GM12872 (cell line): ENCODE measurements at regions not wholly inside any gene's neighbourhood (a gene's known extent, or its start where the extent isn't known, plus 50 kb on each side); places are given as distances from the start of the nearest gene placed in this dataset.

Source experiments
- TF ChIP-seq, protein P1 (sequence below): IDR thresholded peaks from 3 replicates; pipeline ENCODE4 v1.5.1; 2011; ENCODE audit warnings: low read depth, mild to moderate bottlenecking, low read length, moderate library complexity; ENCODE audit not compliant: insufficient read depth

DNA sequence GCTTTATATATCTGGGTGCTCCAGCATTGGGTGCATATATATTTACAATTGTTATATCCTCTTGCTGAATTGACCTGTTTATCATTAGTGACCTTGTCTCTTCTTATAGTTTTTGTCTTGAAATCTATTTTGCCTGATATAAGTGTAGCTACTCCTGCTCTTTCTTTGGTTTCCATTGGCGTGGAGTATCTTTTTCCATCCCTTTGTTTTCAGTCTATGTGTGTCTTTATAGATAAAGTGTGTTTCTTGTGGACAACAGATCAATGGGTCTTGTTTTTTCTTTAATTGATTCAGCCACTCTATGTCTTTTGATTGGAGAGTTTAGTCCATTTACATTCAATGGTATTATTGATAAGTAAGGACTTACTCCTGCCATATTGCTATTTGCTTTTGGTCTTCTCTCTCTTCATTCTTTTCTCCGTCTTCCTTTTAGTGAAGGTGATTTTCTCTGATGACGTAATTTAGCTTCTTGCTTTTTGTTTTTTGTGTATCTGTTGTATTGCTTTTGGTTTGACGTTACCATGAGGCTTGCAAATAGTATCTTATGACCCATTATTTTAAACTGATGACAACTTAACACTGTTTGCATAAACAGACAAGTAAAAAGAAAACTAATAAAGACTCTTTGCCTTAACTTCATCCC, 347.6 kb downstream of the TMEM121 start:
- TF ChIP-seq, protein P1, sequence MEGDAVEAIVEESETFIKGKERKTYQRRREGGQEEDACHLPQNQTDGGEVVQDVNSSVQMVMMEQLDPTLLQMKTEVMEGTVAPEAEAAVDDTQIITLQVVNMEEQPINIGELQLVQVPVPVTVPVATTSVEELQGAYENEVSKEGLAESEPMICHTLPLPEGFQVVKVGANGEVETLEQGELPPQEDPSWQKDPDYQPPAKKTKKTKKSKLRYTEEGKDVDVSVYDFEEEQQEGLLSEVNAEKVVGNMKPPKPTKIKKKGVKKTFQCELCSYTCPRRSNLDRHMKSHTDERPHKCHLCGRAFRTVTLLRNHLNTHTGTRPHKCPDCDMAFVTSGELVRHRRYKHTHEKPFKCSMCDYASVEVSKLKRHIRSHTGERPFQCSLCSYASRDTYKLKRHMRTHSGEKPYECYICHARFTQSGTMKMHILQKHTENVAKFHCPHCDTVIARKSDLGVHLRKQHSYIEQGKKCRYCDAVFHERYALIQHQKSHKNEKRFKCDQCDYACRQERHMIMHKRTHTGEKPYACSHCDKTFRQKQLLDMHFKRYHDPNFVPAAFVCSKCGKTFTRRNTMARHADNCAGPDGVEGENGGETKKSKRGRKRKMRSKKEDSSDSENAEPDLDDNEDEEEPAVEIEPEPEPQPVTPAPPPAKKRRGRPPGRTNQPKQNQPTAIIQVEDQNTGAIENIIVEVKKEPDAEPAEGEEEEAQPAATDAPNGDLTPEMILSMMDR: no peak

DNA sequence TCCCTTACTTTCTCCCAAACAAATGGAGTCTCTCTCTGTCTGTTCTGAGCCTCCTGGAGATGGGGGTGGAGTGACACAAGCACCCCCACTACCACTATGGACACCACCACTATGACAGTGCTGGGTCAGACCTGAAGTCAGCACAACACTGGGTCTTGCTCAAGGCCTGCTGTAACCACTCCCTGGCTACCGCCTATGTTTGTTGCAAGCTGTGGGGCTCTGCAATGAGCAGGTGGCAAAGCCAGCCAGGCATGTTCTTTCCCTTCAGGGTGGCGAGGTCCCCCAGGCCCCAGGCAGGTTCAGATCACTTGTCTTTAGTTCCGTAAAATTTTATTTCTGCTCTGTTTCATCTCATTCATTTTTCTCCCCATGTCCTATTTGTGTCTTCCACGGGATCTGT, 349.8 kb downstream of the TMEM121 start:
- TF ChIP-seq, protein P1: no peak

DNA sequence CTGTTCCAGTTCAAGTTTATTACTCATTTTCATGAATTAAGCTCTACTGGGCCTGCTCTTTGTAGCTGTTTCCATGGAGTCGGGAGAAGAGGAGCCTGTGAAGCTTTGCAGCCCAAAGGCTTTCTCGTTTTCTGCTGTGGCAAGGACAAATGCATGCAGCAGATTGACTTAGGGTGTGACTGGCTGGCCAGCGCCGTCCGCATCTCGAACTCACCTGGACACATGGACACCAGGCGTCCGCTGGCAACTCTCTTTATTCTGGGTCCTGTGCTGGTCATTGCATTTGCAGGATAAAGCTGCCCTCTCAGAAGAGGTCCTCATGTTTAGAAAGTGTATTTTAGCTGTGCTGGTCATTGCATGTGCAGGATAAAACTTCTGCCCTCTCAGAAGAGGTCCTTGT, 350.4 kb downstream of the TMEM121 start:
- TF ChIP-seq, protein P1: no peak

DNA sequence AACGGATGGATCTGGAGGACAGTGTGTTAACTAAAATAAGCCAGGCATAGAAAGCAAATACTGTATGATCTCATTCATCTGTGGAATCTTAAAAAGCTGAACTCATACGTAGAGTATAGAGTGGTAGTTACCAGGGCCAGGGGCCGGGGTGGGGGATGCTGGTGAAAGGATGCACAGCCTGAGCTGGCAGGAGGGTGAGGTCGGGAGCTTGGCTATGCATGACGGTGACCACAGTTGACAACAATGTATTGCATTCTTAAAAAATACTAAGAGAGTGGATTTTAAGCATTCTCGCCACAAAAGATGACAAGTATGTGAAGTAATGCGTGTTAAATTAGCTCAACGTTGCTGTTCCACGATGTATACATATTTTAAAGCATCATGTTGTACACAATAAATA, 351.3 kb downstream of the TMEM121 start:
- TF ChIP-seq, protein P1: no peak

DNA sequence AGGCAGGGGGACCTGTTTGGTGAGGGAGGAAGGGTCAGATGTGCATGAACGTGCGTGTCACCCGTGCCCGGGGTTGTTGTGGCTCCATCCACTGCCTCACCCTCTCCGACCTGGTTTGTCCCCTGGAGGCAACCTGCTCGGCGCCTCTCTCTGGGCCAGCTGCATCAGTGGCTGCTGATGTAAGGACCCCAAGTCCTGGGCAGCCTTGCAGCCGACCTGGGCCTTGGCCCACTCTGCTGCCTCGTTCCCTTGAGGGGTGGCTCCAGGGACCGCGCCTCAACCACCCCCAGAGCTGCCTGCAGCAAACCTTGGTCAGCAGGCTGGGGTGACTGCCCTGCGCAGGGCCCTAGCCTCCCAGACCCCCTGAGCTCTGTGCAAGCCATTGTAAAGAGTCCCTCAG, 351.7 kb downstream of the TMEM121 start:
- TF ChIP-seq, protein P1: no peak

DNA sequence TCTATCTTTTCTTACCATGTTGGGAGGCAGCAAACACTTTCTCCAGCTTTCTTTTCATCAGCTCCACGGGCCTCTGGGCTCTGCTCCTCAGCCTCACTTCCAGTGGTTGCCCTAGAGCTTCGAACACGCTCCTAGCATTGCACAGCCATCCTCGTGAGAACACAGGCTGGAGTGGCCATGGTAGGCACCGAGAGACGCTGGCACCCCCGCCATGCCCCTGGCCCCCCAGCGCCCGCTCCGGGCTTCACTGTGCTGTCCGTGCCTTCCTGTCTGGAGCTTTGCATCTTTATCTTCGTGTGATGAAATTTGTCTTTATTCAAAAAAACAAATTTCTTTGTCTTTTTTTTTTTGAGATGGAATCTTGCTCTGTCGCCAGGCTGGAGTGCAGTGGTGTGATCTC, 352.2 kb downstream of the TMEM121 start:
- TF ChIP-seq, protein P1: no peak

DNA sequence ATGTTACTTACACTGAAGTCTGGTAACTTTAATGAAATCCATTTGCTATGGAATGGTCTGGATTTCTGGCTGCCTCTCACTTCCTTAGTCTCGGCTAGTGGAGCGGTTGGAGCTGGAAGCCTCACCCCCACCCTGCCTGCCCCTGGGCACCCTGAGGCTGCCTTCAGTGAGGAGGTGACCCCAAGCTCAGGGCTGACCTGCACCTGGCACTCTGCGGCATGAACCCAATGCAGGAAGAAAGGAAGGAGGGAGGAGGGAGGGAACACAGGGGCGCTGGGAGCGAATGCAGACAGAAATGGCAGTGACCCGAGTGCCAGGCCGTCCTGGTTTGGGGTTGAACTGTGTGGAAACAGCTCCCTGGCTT, 353.1 kb downstream of the TMEM121 start:
- TF ChIP-seq, protein P1: no peak
